D721Med (cell line): ENCODE measurements at regions not wholly inside any gene's neighbourhood (a gene's known extent, or its start where the extent isn't known, plus 50 kb on each side); places are given as distances from the start of the nearest gene placed in this dataset.

Source experiments
- DNase-seq: peaks from one replicate; pipeline ENCODE4 v3.0.0; 2011; ENCODE audit warnings: low spot score; ENCODE audit not compliant: insufficient read length
- FAIRE-seq: peaks from 2 replicates; lab custom pipeline; 2011; peaks lifted over from hg19 to GRCh38; lab: Jason Lieb, UNC
- TF ChIP-seq, protein P1 (sequence below): IDR thresholded peaks from 2 replicates; pipeline ENCODE4 v1.5.1; 2012; ENCODE audit warnings: mild to moderate bottlenecking, control low read depth; ENCODE audit not compliant: insufficient read depth; ENCODE audit errors: missing control alignments

DNA sequence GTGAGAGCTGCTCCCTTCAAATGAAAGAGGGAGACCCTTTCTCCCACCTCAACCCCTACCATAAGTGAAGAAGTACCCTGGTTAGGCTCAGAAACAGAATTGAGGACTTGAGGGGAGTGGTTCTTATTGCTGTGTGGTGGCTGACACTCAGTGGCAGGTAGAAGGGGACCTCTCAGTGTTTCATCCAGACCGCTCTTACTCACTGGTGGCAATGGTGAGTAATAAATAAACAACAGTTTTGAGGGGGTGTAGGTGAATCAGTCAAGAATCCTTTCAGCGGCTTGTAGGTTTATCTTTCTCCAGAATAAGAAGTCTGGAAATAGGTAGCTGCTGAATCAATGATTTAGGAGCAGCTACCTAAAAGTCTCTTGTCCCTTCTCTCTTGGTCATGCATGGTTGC is 403.4 kb upstream of the B3GAT1 start:
- FAIRE-seq (no peak), DNase-seq (no peak)
- TF ChIP-seq, protein P1, sequence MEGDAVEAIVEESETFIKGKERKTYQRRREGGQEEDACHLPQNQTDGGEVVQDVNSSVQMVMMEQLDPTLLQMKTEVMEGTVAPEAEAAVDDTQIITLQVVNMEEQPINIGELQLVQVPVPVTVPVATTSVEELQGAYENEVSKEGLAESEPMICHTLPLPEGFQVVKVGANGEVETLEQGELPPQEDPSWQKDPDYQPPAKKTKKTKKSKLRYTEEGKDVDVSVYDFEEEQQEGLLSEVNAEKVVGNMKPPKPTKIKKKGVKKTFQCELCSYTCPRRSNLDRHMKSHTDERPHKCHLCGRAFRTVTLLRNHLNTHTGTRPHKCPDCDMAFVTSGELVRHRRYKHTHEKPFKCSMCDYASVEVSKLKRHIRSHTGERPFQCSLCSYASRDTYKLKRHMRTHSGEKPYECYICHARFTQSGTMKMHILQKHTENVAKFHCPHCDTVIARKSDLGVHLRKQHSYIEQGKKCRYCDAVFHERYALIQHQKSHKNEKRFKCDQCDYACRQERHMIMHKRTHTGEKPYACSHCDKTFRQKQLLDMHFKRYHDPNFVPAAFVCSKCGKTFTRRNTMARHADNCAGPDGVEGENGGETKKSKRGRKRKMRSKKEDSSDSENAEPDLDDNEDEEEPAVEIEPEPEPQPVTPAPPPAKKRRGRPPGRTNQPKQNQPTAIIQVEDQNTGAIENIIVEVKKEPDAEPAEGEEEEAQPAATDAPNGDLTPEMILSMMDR: no peak

DNA sequence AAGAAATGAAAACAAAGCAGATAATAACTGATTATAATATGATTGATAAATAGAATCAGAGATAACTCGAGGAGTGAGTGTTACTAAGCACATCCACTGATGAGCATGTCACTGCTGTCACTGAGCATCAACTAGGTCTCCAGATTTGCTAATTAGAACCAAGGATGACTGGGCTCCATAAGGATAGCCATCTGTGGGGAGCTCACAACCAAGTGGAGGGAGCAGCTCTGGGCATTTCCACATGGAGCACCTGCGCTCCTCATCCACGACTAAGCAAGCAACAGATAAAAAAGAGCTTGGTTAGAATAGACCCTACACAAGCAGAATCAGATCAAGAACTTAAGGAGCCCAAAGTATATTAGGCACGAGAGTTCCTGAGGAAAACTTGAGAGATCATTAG is 396.0 kb upstream of the B3GAT1 start:
- TF ChIP-seq, protein P1: no peak
- DNase-seq (no peak), FAIRE-seq (no peak)

DNA sequence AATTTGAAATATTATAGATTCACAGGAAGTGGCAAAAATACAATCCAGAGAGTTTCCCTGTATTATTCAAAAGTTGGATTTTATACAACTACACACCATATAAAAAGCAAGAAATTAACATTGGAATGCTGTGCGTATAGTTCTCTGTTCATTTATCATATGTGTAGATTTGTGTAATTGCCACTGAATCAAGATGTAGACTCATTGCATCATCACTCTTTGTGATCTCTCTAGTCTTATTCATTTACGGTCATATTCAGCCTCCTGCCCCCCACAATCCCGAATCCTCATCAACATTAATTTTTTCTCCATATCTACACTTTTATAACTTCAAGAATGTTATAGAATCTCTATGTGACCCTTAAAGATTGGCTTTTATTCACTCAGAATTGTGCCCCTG is 390.6 kb upstream of the B3GAT1 start:
- TF ChIP-seq, protein P1: no peak
- no peak for DNase-seq
- FAIRE-seq: no peak

DNA sequence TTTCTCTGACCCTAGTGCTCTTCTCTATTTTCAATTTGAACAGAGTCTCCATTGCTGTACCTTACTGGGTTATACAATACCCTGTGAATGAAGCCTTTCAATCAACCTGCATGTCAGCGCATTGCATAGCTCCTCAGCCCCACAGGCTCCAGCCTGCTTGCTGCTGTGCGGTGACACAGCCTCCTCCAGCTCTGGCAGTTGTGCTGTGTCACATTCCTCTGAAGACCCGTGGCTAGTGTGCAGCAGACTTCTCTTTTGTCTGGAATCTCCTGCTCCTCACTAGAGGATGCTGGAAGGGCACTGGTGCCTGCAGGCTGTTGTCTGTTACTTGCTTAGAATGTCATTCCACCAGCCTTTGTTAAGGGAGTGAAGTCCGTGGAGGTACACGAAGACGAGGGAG is 390.1 kb upstream of the B3GAT1 start:
- DNase-seq (no peak), FAIRE-seq (no peak)
- TF ChIP-seq, protein P1: no peak

DNA sequence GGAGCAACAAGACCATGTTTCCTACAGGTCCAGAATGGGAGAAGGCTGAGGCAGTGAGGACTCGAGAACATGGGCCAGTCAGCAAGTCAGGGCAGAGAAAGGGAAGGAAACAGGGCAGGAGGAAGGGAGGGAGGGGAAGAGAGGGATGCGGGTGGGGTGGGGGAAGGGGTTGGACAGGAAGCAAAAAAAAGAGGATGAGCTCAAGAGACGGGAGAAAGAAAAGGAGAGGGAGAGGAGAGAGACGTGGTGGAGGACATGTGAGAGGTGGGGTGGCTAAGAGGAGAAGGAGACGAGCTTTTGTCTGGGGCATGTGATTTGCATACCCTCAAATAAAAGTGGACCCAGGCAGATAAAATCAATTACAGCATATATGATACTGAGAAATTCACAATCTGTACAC is 389.5 kb upstream of the B3GAT1 start:
- TF ChIP-seq, protein P1: no peak
- FAIRE-seq: no peak
- DNase-seq: no peak

DNA sequence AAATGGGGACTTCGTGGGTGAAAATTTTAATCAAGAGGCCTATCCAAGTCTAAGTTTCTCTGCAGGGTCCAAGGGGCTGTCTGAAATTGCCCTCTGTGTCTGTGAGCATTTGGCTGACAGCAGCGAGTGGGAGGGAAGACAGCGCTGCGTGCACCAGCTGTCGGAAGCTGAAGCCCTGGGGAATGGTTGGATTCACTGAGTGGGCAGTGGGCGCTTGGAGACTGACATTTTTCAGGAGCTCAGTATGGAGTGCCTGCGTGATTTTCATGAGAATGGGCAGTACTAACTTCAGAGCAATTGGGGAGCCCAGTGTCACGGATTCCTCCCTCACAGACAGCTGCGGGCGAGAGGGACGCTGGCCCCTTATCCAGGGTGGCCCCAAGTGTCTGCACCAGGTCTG is 388.8 kb upstream of the B3GAT1 start:
- no peak for DNase-seq
- TF ChIP-seq, protein P1: no peak
- FAIRE-seq: no peak

DNA sequence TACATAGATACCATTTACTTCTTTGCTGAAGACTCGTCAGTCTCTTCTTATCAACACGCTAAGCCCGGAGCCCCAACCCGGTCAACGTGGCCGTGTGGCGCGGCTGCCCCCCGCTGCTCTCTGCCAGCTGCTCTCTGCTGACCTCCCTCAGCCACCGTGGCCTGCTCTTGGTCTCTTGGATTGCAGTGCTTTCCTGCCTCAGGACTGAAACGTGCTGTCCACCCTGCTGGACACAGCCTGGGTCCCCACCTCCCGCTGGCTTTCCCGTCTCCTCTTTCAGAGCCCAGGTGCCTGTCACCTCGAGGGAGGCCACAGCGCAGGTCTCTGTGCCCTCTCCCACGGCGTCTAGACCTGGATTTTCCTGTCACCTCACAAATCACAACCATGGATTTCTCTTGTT is 388.1 kb upstream of the B3GAT1 start:
- TF ChIP-seq, protein P1: no peak
- DNase-seq (no peak), FAIRE-seq (no peak)
